ENCODE measurements at regions not wholly inside any gene's neighbourhood (a gene's known extent, or its start where the extent isn't known, plus 50 kb on each side); places are given as distances from the start of the nearest gene placed in this dataset.
"Not testable (repeated sequence)": the region's sequence is repeated elsewhere in the genome, so short reads cannot be mapped to it uniquely, and the experiment has no call there.

- no peak for FAIRE-seq
- DNase-seq (ENCODE audit: low spot score) = no peak
Measured at GRCh38 chr2:102871707-102872106, 109.9 kb downstream of the TMEM182 start.

DNA sequence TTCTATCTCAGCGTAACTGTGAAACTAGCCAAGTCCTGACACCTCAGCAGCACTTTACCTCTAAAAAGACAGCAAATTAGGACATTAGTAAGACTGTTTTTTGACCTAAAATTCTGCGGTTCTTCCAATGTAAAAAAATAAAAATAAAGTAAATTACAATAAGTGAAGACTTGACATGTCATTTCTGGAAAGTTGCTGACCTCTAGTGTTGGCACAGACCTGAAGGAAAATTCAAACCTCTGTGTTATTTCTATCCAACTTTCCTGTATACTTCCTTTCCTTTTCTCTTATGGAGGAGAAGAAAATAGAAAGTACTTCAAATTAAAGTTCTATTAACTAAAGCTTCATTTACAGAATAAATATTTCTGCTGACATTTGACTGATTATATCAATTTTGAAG, 110.6 kb downstream of the TMEM182 start:
- no peak for DNase-seq (ENCODE audit: low spot score)
- FAIRE-seq = no peak

DNA sequence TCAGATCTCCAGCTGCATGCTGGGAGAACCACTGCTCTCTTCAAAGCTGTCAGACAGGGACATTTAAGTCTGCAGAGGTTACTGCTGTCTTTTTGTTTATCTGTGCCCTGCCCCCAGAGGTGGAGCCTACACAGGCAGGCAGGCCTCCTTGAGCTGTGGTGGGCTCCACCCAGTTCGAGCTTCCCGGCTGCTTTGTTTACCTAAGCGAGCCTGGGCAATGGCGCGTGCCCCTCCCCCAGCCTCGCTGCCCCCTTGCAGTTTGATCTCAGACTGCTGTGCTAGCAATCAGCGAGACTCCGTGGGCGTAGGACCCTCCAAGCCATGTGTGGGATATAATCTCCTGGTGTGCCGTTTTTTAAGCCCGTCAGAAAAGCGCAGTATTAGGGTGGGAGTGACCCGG, 117.7 kb downstream of the TMEM182 start:
- not testable (repeated sequence) for DNase-seq (ENCODE audit: low spot score); FAIRE-seq

GRCh38 chr2:102880731-102881130, 118.9 kb downstream of the TMEM182 start:
- FAIRE-seq = no peak
- DNase-seq (ENCODE audit: low spot score) = no peak

DNA sequence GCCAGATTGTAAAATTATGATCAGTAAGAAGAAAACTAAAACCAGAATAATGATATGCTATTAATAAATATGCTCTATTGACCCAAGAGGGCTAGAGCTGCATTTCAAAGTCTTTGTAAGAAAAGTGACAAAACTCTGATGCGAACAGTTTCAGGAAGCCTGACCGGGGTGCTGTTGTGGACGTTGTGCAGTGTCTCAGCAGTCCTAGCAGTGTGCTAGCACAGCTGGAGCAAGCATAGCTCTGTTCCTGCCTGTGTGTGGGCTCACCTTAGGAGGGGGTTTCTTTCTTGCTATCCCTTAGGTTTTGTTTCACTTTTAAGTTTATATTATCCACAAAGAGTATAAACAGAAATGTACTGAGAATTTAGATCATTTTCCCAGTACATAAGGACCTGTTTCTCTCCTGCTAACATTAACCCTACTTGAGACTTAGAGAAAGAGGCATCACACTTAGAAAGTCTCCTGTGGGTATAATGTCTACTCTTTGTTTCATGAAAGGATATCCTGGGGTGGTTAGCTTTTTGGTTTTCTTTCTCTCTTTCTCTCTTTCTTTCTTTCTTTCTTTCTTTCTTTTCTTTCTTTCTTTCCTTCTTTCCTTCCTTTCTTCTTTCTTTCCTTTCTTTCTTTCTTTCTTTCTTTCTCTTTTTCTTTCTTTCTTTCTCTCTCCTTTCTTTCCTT, 124.5 kb downstream of the TMEM182 start:
- no peak for FAIRE-seq
- DNase-seq (ENCODE audit: low spot score) = no peak

GRCh38 chr2:102888514-102888913, 126.7 kb downstream of the TMEM182 start:
- no peak for FAIRE-seq
- no peak for DNase-seq (ENCODE audit: low spot score)

GRCh38 chr2:102891296-102891695, 129.5 kb downstream of the TMEM182 start:
- FAIRE-seq = no peak
- DNase-seq (ENCODE audit: low spot score) = no peak

DNA sequence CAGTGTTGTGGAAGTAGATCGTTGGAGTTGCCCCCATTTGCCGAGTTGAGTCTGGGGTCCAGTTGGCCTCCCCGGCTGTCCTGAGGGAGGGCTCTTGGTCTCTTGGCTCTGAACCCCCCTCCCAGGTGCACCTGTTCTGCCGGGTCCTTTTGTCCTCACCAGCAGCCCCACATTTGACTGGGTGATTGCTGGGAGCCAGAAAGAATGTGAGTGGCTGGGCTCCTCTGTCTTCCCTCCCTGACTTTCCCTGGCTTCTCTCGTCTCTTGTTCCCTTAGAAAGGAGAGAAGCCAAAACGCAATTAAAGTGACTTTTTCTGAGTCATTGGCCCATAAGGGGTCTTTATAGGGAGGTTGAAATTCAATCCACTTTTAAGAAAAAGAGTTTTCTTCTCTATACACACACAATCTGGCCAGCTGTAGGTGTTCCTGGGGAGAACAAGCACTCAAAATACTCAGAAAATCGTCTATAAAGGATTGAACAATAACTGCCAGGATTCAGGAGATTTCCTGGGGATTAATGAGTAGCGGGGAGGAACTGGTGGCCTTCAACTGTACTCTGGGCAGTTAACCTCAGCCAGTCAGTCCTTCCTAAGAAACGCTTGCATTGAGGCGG, 131.0 kb downstream of the TMEM182 start:
- FAIRE-seq (no peak), DNase-seq (ENCODE audit: low spot score) (no peak)

- FAIRE-seq = no peak
- DNase-seq (ENCODE audit: low spot score) = no peak
Measured at GRCh38 chr2:102893870-102894269, 132.0 kb downstream of the TMEM182 start.

DNA sequence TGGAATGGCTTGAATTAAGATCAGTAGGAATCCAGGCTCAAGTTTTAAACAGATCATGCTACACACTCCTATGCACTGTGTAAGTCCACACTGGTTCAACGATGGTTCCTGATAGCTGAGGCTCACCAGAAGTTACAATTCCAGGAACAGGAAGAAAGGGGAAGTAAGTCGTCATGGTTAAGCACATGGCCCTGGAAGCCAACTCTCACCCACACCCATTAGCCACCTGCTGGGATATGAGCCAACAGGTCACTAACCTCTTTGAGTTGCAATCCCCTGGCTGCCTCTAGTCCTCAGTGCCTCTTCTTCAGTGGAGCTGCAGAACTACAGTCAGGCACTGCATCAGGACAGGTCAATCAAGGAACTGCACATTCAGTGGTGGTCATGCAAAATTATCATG, 133.5 kb downstream of the TMEM182 start:
- DNase-seq (ENCODE audit: low spot score) (no peak), FAIRE-seq (no peak)

GRCh38 chr2:102909240-102909639, 147.4 kb downstream of the TMEM182 start:
- not testable (repeated sequence) for DNase-seq (ENCODE audit: low spot score); FAIRE-seq

GRCh38 chr2:102910724-102911123, 148.9 kb downstream of the TMEM182 start:
- DNase-seq (ENCODE audit: low spot score) = no peak
- FAIRE-seq = no peak

DNA sequence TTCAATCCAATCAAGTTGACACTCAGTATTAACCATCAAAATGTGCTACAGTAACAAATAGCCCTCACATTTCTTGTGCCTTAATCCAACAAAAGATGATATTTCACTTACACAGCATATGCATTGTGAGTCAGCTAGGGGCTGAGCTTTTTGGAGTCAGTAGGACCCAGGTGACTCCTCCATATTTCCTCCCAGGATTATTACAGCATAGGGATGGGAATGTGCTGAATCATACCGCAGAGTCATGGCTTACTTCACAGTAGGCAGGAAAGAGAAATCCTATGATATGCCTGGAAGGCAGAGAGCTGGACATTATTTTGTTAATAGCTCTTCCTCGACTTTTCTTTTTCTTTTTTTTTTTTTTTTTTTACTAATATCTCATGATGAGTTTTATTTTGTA, 153.3 kb downstream of the TMEM182 start:
- FAIRE-seq (peak; percentile 91), DNase-seq (ENCODE audit: low spot score) (peak; percentile 89)

DNA sequence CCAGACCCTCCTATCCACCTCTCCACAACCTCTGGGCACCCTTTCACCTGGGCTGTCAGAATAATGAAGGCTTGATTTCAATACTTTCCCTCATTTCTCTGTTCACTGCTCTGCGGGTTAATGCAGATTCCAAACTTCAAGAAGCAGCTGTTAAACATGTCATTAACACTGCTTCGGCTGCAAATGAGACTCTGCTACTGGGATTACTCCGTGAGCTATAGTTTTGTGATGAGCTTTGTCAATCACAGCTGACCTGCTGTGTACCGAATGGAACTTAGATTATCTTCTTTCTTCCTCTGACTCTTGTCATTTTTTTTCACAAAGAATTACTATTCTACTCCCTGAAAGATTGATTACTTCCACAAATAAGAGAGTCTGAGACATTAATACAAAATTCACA, 160.5 kb downstream of the TMEM182 start:
- FAIRE-seq (no peak), DNase-seq (ENCODE audit: low spot score) (no peak)

GRCh38 chr2:102925003-102925402, 163.2 kb downstream of the TMEM182 start:
- no peak for DNase-seq (ENCODE audit: low spot score)
- no peak for FAIRE-seq

DNA sequence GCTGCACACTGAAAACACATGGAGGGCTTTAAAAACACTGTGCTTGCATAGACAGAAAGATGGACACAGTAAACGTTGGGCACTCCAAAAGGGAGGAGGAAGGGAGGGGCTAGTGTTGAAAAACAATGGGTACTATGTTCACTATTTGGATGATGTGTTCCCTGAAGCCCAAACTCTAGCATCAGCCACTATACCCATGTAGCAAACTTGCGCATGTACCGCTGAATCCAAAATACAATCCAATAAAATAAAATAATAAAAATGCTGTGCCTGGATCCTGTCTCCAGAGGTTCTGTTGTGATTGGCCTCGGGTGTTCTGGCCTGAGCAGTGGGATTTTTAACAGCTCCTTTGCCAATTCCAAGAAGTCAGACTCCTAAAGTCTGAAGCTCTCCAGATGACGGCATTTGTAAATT, 166.0 kb downstream of the TMEM182 start:
- no peak for FAIRE-seq
- DNase-seq (ENCODE audit: low spot score) = no peak

DNA sequence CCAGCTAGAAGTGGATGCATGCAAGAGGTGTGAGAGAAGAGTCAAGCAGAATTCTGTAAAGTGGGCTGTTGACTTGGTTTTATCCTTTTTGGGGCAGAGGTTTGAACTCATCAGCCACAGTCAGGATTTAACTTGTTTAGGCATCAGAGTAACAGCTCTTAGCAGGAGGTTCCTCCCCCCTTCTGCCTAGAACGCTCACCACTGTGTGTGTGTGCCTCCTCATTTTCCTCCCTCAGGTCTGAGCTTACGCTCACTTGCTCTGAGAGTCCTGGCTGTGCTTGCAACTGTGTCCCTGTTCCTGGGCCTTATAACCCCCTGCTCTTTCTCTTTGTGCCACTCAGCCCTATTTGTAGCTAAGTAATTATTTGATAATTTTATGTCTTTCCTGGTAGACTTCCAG, 167.9 kb downstream of the TMEM182 start:
- DNase-seq (ENCODE audit: low spot score) = no peak
- FAIRE-seq = no peak

- no peak for FAIRE-seq
- DNase-seq (ENCODE audit: low spot score) = peak; percentile 10
Measured at GRCh38 chr2:102932501-102932900, 170.7 kb downstream of the TMEM182 start.

DNA sequence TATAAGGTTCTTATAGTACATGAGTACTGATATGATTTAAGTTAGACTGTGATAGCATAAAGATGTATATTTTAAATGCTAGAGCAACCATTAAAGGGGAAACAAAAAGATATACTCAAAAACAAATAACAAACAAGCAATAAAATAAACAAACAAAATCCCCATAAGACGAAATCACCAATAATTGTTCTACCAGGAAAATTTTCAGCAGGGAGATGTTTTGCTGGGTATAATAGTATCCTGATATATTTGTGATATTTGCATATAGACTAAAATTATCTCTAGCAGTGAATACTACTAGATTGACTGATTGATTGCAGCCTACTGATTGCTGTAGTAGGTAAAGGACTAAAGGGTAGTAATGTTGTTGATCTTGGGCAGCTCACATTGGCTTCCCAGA, 177.4 kb downstream of the TMEM182 start:
- FAIRE-seq (no peak), DNase-seq (ENCODE audit: low spot score) (no peak)

- no peak for DNase-seq (ENCODE audit: low spot score)
- no peak for FAIRE-seq
Measured at GRCh38 chr2:102940684-102941083, 178.9 kb downstream of the TMEM182 start.

- FAIRE-seq (no peak), DNase-seq (ENCODE audit: low spot score) (no peak)
Measured at GRCh38 chr2:102942107-102942506, 180.3 kb downstream of the TMEM182 start.

- FAIRE-seq (no peak), DNase-seq (ENCODE audit: low spot score) (no peak)
Measured at GRCh38 chr2:102943251-102943650, 181.4 kb downstream of the TMEM182 start.

- FAIRE-seq (no peak), DNase-seq (ENCODE audit: low spot score) (no peak)
Measured at GRCh38 chr2:102950371-102950946, 188.6 kb downstream of the TMEM182 start.

Data from RCC 7860 (cell line).